ENCODE measurements at regions not wholly inside any gene's neighbourhood (a gene's known extent, or its start where the extent isn't known, plus 50 kb on each side); places are given as distances from the start of the nearest gene placed in this dataset.
"Not testable (repeated sequence)": the region's sequence is repeated elsewhere in the genome, so short reads cannot be mapped to it uniquely, and the experiment has no call there.

DNA sequence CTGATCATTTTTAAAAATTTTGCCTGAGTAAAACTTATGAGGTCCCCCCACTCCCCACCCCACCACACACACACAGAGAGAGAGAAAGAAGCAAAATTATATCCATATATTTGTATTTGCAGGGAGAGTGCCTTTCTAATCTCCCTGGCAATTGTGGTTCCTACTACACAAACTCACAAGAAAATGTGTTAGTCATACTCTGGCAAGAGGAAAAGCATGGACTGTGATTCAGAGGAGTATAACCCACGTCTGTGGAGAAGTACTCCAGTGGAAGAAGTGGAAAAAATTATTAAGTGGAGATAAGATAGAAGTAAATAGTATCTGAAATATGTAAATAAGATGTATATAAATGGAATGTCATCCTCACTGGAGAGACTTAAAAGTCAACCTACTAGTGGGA lies 114.0 kb downstream of the DSEL start:
- TF ChIP-seq, protein P1, sequence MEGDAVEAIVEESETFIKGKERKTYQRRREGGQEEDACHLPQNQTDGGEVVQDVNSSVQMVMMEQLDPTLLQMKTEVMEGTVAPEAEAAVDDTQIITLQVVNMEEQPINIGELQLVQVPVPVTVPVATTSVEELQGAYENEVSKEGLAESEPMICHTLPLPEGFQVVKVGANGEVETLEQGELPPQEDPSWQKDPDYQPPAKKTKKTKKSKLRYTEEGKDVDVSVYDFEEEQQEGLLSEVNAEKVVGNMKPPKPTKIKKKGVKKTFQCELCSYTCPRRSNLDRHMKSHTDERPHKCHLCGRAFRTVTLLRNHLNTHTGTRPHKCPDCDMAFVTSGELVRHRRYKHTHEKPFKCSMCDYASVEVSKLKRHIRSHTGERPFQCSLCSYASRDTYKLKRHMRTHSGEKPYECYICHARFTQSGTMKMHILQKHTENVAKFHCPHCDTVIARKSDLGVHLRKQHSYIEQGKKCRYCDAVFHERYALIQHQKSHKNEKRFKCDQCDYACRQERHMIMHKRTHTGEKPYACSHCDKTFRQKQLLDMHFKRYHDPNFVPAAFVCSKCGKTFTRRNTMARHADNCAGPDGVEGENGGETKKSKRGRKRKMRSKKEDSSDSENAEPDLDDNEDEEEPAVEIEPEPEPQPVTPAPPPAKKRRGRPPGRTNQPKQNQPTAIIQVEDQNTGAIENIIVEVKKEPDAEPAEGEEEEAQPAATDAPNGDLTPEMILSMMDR (IDR thresholded peaks at IDR 0.05): no peak
- H3K4me3 ChIP-seq: no peak overlapping the region
- H3K27ac ChIP-seq: no peak overlapping the region
- no peaks in the 10 kb centered on the region for H3K4me1 ChIP-seq (ENCODE audit: control insufficient read depth in 1 of 2, low read depth in 2 of 2)
- no peaks in the 10 kb centered on the region for H3K36me3 ChIP-seq
- ATAC-seq (ENCODE audit: insufficient number of reproducible peaks, low FRiP score, low read depth) (no peak), DNase-seq (ENCODE audit: low spot score) (no peak)
- no peaks in the 10 kb centered on the region for H3K27me3 ChIP-seq (replicated peaks; ENCODE audit: insufficient read depth)
- H3K9me3 ChIP-seq: no peaks in the 10 kb centered on the region

DNA sequence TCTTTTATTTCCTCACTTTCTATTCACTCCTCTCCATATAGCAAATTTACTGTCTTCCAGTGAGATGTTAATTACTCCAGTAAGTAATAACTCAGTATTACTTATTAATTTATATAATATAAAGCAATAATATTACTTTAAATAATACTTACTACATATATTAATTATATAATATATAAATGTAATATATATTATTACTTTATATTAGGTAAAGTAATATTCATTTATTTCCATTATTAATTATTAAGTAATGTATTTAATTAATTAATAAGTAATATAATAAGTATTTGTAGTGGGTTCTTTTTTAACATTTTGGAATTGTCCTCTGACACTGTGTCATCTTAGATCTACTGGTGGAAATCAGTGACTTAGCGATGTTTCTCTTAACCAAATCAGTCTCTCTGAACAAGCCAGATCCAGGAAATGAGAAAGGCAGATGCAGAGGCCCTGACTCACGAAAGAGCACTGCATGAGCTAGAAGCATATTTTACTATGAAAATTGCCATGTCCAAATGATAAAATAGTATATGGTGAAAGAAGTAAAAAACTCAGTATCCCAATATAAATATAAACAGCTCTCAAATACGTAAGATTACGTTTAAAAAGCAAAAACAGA lies 115.9 kb downstream of the DSEL start:
- Histone ChIP-seq H3K36me3 (no peaks in the 10 kb centered on the region), H3K4me1 (ENCODE audit: control insufficient read depth in 1 of 2, low read depth in 2 of 2) (no peaks in the 10 kb centered on the region), H3K27ac (no peak overlapping the region), H3K4me3 (no peak overlapping the region), H3K9me3 (no peaks in the 10 kb centered on the region), H3K27me3 (replicated peaks; ENCODE audit: insufficient read depth) (no peaks in the 10 kb centered on the region)
- no peak for ATAC-seq (ENCODE audit: insufficient number of reproducible peaks, low FRiP score, low read depth)
- no peak for DNase-seq (ENCODE audit: low spot score)
- TF ChIP-seq, protein P1 (IDR thresholded peaks at IDR 0.05): no peak

DNA sequence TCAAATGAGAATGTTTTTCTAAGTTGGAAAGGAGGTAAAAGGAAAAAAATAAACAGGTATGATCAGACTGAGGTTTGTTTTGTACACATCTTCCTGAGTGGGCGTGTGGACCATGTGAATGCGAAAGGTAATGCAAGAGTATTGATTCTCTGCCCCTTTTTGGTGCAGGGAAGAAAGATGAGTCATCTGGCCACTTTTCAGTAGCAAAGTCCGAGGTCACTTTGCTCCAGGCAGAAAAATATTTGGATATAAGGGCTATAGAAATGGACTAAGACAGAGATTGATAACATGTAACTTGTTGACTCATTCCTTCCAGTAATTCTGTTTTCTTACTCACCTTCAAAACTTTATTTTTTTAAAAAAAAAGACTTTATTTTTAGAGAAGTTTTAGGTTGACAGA lies 130.5 kb downstream of the DSEL start:
- H3K36me3 ChIP-seq: no peaks in the 10 kb centered on the region
- no peak for DNase-seq (ENCODE audit: low spot score)
- no peak overlapping the region for H3K4me3 ChIP-seq
- ATAC-seq (ENCODE audit: insufficient number of reproducible peaks, low FRiP score, low read depth): no peak
- TF ChIP-seq, protein P1 (IDR thresholded peaks at IDR 0.05): no peak
- no peaks in the 10 kb centered on the region for H3K27me3 ChIP-seq (replicated peaks; ENCODE audit: insufficient read depth)
- peaks cover 0 to 8% of the 10 kb centered on the region in 2 donors for H3K4me1 ChIP-seq (ENCODE audit: control insufficient read depth in 1 of 2, low read depth in 2 of 2)
- no peaks in the 10 kb centered on the region for H3K9me3 ChIP-seq
- H3K27ac ChIP-seq: no peak overlapping the region

DNA sequence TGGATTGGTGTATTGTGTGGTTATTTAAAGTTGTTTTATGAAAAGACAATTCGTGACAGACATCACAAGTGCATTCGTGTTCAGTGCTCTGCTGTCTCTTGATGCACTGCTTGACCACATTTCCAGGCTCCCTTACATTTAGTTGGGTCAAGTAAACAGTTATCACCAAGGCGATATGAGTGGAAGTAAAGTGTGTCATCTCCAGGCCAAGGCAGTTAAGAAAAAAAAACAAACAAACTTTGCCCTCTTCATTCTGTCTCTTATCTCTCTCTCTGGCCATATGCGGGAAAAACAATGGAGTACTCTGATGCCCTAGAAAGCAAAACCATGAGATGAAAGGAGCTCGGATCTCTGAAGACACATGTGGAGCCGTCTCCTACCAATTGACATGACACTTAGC lies 131.1 kb downstream of the DSEL start:
- H3K4me1 ChIP-seq (ENCODE audit: control insufficient read depth in 1 of 2, low read depth in 2 of 2): peaks cover 0 to 8% of the 10 kb centered on the region in 2 donors
- no peak overlapping the region for H3K27ac ChIP-seq
- TF ChIP-seq, protein P1 (IDR thresholded peaks at IDR 0.05): no peak
- no peak overlapping the region for H3K4me3 ChIP-seq
- ATAC-seq (ENCODE audit: insufficient number of reproducible peaks, low FRiP score, low read depth): no peak
- DNase-seq (ENCODE audit: low spot score): no peak
- no peaks in the 10 kb centered on the region for H3K36me3 ChIP-seq
- no peaks in the 10 kb centered on the region for H3K27me3 ChIP-seq (replicated peaks; ENCODE audit: insufficient read depth)
- no peaks in the 10 kb centered on the region for H3K9me3 ChIP-seq

DNA sequence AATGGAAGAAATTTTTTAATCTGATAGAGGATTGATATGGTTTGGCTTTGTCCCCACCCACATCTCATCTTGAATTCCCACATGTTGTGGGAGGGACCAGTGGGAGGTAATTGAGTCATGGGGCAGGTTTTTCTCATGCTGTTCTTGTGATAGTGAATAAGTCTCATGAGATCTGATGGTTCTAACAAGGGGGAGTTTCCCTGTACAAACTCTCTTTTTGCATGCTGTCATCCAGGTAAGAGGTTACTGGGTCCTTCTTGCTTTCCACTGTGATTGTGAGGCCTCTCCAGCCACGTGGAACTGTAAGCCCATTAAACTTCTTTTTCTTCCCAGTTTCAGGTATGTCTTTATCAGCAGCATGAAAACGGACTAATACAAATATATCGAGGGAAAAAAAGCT lies 132.5 kb downstream of the DSEL start:
- H3K36me3 ChIP-seq; DNase-seq (ENCODE audit: low spot score); H3K27me3 ChIP-seq (replicated peaks; ENCODE audit: insufficient read depth); ATAC-seq (ENCODE audit: insufficient number of reproducible peaks, low FRiP score, low read depth); H3K4me3 ChIP-seq; H3K9me3 ChIP-seq; H3K4me1 ChIP-seq (ENCODE audit: control insufficient read depth in 1 of 2, low read depth in 2 of 2); H3K27ac ChIP-seq: not testable (repeated sequence)

DNA sequence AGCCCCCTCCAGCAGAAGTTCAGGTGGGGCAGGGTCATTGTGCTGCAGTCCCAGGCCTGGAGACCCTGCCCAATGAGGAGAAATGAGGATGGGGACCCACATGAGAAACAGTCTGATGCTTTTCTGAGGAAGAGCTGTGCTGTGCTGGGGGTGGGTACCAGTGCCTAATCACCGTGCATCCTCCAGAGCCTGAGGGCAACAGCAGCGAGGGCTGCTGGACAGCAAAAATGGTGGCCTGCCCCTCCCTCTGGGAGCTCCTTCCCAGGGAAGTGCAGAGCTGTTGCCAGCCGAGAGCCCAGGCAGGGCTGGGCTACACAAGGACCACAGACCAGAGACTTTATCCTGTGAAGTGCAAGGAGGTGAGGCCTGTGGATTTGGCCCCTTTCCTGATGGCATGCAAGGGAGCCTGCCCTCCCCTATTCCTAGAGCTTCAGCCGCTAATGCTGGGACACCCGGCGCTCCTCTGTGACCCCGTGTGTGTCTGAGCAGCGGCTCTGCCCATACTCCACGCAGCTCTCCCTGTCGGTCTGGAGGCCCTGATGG lies 134.8 kb downstream of the DSEL start:
- Histone ChIP-seq H3K4me1 (ENCODE audit: control insufficient read depth in 1 of 2, low read depth in 2 of 2) (peaks cover 0 to 4% of the 10 kb centered on the region in 2 donors), H3K4me3 (no peak overlapping the region), H3K36me3 (no peaks in the 10 kb centered on the region), H3K27me3 (replicated peaks; ENCODE audit: insufficient read depth) (no peaks in the 10 kb centered on the region), H3K27ac (no peak overlapping the region), H3K9me3 (no peaks in the 10 kb centered on the region)
- ATAC-seq (ENCODE audit: insufficient number of reproducible peaks, low FRiP score, low read depth) (no peak), DNase-seq (ENCODE audit: low spot score) (no peak)
- TF ChIP-seq, protein P1 (IDR thresholded peaks at IDR 0.05): no peak

All from thoracic aorta (tissue), 2 donors.